ENCODE measurements at regions not wholly inside any gene's neighbourhood (a gene's known extent, or its start where the extent isn't known, plus 50 kb on each side); places are given as distances from the start of the nearest gene placed in this dataset.

DNA sequence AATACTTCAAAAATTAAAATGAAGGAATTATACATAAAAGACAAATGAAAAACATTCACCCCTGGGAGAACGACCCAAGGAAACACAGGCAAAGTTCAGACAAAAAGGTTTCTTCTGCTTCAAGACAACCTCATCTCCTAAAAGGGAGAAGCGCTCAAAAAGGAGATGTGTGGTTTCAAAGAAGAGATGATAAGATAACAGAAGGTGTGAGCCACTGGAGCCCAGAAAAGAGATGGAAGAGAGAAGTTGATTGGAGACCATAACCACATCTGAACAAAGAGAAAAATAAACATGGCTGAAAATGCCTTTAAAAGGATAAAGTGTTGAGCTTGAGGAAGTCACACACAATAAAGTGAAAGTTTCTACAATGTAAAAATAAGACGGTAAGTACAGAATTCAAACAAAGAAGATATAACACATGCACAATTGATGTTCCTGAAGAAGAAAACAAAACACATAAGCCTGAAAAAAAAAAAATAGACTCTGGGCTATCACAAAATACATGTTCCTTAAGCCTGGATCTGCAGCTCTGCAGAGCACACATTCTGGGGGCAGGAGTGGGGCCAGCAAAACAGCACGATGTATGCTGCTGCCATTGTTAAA lies 51.6 kb upstream of the C14orf180 start:
- no peak overlapping the region for H3K27ac ChIP-seq
- no peak for TF ChIP-seq ZFX (IDR thresholded peaks at IDR 0.05; ENCODE audit: borderline replicate concordance)
- TF ChIP-seq, protein P1, sequence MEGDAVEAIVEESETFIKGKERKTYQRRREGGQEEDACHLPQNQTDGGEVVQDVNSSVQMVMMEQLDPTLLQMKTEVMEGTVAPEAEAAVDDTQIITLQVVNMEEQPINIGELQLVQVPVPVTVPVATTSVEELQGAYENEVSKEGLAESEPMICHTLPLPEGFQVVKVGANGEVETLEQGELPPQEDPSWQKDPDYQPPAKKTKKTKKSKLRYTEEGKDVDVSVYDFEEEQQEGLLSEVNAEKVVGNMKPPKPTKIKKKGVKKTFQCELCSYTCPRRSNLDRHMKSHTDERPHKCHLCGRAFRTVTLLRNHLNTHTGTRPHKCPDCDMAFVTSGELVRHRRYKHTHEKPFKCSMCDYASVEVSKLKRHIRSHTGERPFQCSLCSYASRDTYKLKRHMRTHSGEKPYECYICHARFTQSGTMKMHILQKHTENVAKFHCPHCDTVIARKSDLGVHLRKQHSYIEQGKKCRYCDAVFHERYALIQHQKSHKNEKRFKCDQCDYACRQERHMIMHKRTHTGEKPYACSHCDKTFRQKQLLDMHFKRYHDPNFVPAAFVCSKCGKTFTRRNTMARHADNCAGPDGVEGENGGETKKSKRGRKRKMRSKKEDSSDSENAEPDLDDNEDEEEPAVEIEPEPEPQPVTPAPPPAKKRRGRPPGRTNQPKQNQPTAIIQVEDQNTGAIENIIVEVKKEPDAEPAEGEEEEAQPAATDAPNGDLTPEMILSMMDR (IDR thresholded peaks at IDR 0.05) = no peak

DNA sequence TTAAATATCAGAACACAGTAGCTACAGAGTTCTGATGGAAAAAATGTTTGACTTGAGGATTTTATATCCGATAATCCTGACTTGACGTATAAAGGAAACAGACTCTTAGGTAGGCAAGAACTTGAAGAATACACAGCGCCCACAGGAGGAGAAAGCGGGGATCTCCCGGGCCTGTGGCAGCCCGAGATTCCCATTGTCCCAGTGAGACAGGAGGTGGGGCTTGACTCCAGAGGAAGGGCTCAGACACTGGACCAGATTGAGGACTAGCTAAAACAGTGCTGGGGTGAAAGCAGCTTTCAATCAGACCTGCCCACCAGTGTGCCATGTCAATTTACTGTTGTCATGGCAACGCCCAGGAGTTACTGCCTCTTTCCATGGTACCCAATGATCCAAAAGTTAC lies 51.1 kb upstream of the C14orf180 start:
- no peak overlapping the region for H3K27ac ChIP-seq
- TF ChIP-seq ZFX (IDR thresholded peaks at IDR 0.05; ENCODE audit: borderline replicate concordance) = no peak

Measured in 22Rv1 (cell line).